Gastrocnemius medialis (tissue), 4 donors: ENCODE measurements at regions not wholly inside any gene's neighbourhood (a gene's known extent, or its start where the extent isn't known, plus 50 kb on each side); places are given as distances from the start of the nearest gene placed in this dataset.

Experiments used
- CTCF ChIP-seq, 5 experiments: fragments of 450-650 bp in 3 of 5; fragments of 200-600 bp in 2 of 5; sonication (generic) in 2 of 5; IDR thresholded peaks in 4 of 5; conservative IDR thresholded peaks in 1 of 5; 1 replicate in 4 of 5; 2 replicates in 1 of 5; pipeline ENCODE4 v1.5.1; 2016 to 2019; ENCODE audit warnings: antibody characterized with exemption in 5 of 5, mild to moderate bottlenecking in 3 of 5, moderate library complexity in 3 of 5
- POLR2A ChIP-seq, 2 donors: fragments of 450-650 bp; IDR thresholded peaks; one replicate each; pipeline ENCODE4 v1.6.1; 2017; ENCODE audit warnings: antibody characterized with exemption in 2 of 2, mild to moderate bottlenecking in 2 of 2, moderate library complexity in 2 of 2

GRCh38 chr18:64208516-64208915 lies 59.6 kb upstream of the LINC00305 start:
- TF ChIP-seq CTCF (IDR thresholded peaks at IDR 0.05 in 4 of 5, conservative IDR thresholded peaks at IDR 0.05 in 1 of 5) (no peak), POLR2A (IDR thresholded peaks at IDR 0.05) (no peak)
